H1 (cell line): ENCODE measurements at regions not wholly inside any gene's neighbourhood (a gene's known extent, or its start where the extent isn't known, plus 50 kb on each side); places are given as distances from the start of the nearest gene placed in this dataset.

Experiments used
- CTCF ChIA-PET: fragments of 300-600 bp; sonication (Branson Sonifier 250); formaldehyde crosslinking; loops from one replicate; lab custom pipeline; 2021; ENCODE audit not compliant: partially characterized antibody; lab: Charles Lee
- POLR2A ChIA-PET: fragments of 300-600 bp; sonication (Branson Sonifier 250); formaldehyde crosslinking; loops from one replicate; lab custom pipeline; 2021; ENCODE audit warnings: inconsistent platforms; ENCODE audit not compliant: partially characterized antibody; lab: Charles Lee
- DNase-seq, 2 experiments: peaks; one replicate each; pipeline versions ENCODE4 v3.0.0 to v3.0.0-alpha.2; 2010 to 2022; ENCODE audit warnings: low spot score in 2 of 2, low read depth in 1 of 2, mixed read lengths in 1 of 2
- FAIRE-seq: peaks from 2 replicates; lab custom pipeline; 2011; peaks lifted over from hg19 to GRCh38; lab: Jason Lieb, UNC
- H2AFZ ChIP-seq: 2 replicates; pipeline ENCODE4 v1.8.1; 2012; ENCODE audit warnings: low read length, inconsistent platforms
- H2AK5ac ChIP-seq: 2 replicates; pipeline ENCODE4 v1.6.1; 2013; ENCODE audit warnings: low read depth, low read length
- H2BK120ac ChIP-seq: replicated peaks from 2 replicates; pipeline ENCODE3; 2013; ENCODE audit warnings: low read depth, low read length, inconsistent platforms
- H2BK12ac ChIP-seq: 2 replicates; pipeline ENCODE4 v1.6.1; 2013; ENCODE audit warnings: low read depth, low read length
- H2BK15ac ChIP-seq: 2 replicates; pipeline ENCODE4 v1.6.1; 2013; ENCODE audit warnings: low read length
- H2BK20ac ChIP-seq: 2 replicates; pipeline ENCODE4 v1.6.1; 2013; ENCODE audit warnings: low read length
- H2BK5ac ChIP-seq: 2 replicates; pipeline ENCODE4 v1.6.1; 2013; ENCODE audit warnings: low read depth, low read length
- H3K14ac ChIP-seq: 2 replicates; pipeline ENCODE4 v1.6.1; 2013; ENCODE audit warnings: inconsistent platforms; ENCODE audit not compliant: insufficient read length
- H3K18ac ChIP-seq: 2 replicates; pipeline ENCODE4 v1.6.1; 2013; ENCODE audit warnings: low read length; ENCODE audit errors: extremely low read depth
- H3K23ac ChIP-seq: 2 replicates; pipeline ENCODE4 v1.6.1; 2013; ENCODE audit warnings: inconsistent platforms; ENCODE audit not compliant: insufficient read length
- H3K23me2 ChIP-seq: 2 replicates; pipeline ENCODE4 v1.6.1; 2013; ENCODE audit warnings: low read depth, low read length
- H3K27ac ChIP-seq: 2 replicates; pipeline ENCODE4 v1.6.1; 2011; ENCODE audit warnings: low read depth, low read length, inconsistent platforms
- H3K27me3 ChIP-seq, 4 experiments: replicated peaks in 1 of 4; 1 replicate in 1 of 4; 2 replicates in 3 of 4; pipeline versions ENCODE4 v1.6.1 to v1.8.1; 2011 to 2013; ENCODE audit warnings: low read length in 3 of 4, mild to moderate bottlenecking in 3 of 4, inconsistent platforms in 2 of 4, mixed read lengths in 2 of 4, moderate library complexity in 1 of 4; ENCODE audit not compliant: control insufficient read depth in 3 of 4, insufficient read depth in 3 of 4; ENCODE audit errors: extremely low read depth in 1 of 4
- H3K36me3 ChIP-seq, 4 experiments: 2 replicates each; pipeline versions ENCODE4 v1.6.1 to v1.8.1; 2011 to 2013; ENCODE audit warnings: mild to moderate bottlenecking in 4 of 4, low read length in 3 of 4, moderate library complexity in 2 of 4, control low read depth in 1 of 4, inconsistent platforms in 1 of 4; ENCODE audit not compliant: insufficient read depth in 4 of 4, control insufficient read depth in 2 of 4
- H3K4ac ChIP-seq: replicated peaks from 2 replicates; pipeline ENCODE3; 2013; ENCODE audit warnings: low read length, low read depth, mixed read lengths, inconsistent platforms; ENCODE audit not compliant: insufficient read length
- H3K4me1 ChIP-seq, 4 experiments: replicated peaks in 1 of 4; 1 replicate in 1 of 4; 2 replicates in 3 of 4; pipeline versions ENCODE4 v1.6.1 to v1.8.1; 2011 to 2013; ENCODE audit warnings: low read length in 3 of 4, inconsistent platforms in 2 of 4, mixed read lengths in 1 of 4; ENCODE audit not compliant: insufficient read depth in 4 of 4, control insufficient read depth in 3 of 4
- H3K4me2 ChIP-seq, 2 experiments: 2 replicates each; pipeline versions ENCODE4 v1.6.1 to v1.8.1; 2011 to 2013; ENCODE audit warnings: low read depth in 2 of 2, low read length in 2 of 2, control low read depth in 1 of 2, inconsistent platforms in 1 of 2, mild to moderate bottlenecking in 1 of 2; ENCODE audit not compliant: insufficient read depth in 1 of 2
- H3K4me3 ChIP-seq, 4 experiments: fragments of 200-600, 300-600 bp in 1 of 4; sonication (generic), shearing (Covaris generic), sonication (Bioruptor Twin) in 1 of 4; 2 replicates each; pipeline versions ENCODE4 v1.5.1 to v1.8.1; 2011 to 2016; ENCODE audit warnings: low read length in 4 of 4, low read depth in 3 of 4, control low read depth in 2 of 4, inconsistent platforms in 2 of 4, mild to moderate bottlenecking in 2 of 4, mixed read lengths in 1 of 4, moderate library complexity in 1 of 4; ENCODE audit not compliant: insufficient read depth in 2 of 4; ENCODE audit errors: extremely low read depth in 1 of 4
- H3K56ac ChIP-seq: replicated peaks from 2 replicates; pipeline ENCODE3; 2013; ENCODE audit warnings: low read depth, mild to moderate bottlenecking, mixed read lengths, low read length, inconsistent platforms; ENCODE audit not compliant: insufficient read length
- H3K79me1 ChIP-seq: 2 replicates; pipeline ENCODE4 v1.6.1; 2013; ENCODE audit warnings: low read depth, low read length, control low read depth
- H3K79me2 ChIP-seq, 2 experiments: 2 replicates each; pipeline versions ENCODE4 v1.6.1 to v1.8.1; 2012 to 2013; ENCODE audit warnings: low read length in 2 of 2, mild to moderate bottlenecking in 2 of 2, inconsistent platforms in 1 of 2; ENCODE audit not compliant: insufficient read depth in 2 of 2, control insufficient read depth in 1 of 2
- H3K9ac ChIP-seq, 4 experiments: replicated peaks in 1 of 4; 1 replicate in 1 of 4; 2 replicates in 3 of 4; pipeline versions ENCODE4 v1.6.1 to v1.8.1; 2011 to 2013; ENCODE audit warnings: low read depth in 3 of 4, low read length in 3 of 4, control low read depth in 2 of 4, mild to moderate bottlenecking in 2 of 4, moderate library complexity in 2 of 4, inconsistent platforms in 1 of 4; ENCODE audit errors: extremely low read depth in 1 of 4
- H3K9me3 ChIP-seq, 2 experiments: 2 replicates each; pipeline versions ENCODE4 v1.6.1 to v1.8.1; 2012 to 2013; ENCODE audit warnings: mild to moderate bottlenecking in 2 of 2, moderate library complexity in 2 of 2, control low read depth in 1 of 2, inconsistent platforms in 1 of 2, low read depth in 1 of 2, low read length in 1 of 2, mixed read lengths in 1 of 2; ENCODE audit not compliant: insufficient read depth in 2 of 2
- H4K20me1 ChIP-seq, 2 experiments: replicated peaks in 1 of 2; 2 replicates each; pipeline versions ENCODE3 to v1.8.1; 2011 to 2013; ENCODE audit warnings: inconsistent platforms in 2 of 2, low read length in 2 of 2, mild to moderate bottlenecking in 1 of 2; ENCODE audit not compliant: insufficient read depth in 2 of 2, control insufficient read depth in 1 of 2
- H4K5ac ChIP-seq: 2 replicates; pipeline ENCODE4 v1.6.1; 2013; ENCODE audit warnings: low read length, low read depth, mixed read lengths, inconsistent platforms; ENCODE audit not compliant: insufficient read length
- H4K8ac ChIP-seq: 2 replicates; pipeline ENCODE4 v1.8.0; 2013; ENCODE audit warnings: mild to moderate bottlenecking, moderate library complexity, low read length, inconsistent platforms; ENCODE audit not compliant: insufficient read depth; ENCODE audit errors: extremely low read depth
- H4K91ac ChIP-seq: replicated peaks from 2 replicates; pipeline ENCODE3; 2013; ENCODE audit warnings: low read length, mixed read lengths, inconsistent platforms; ENCODE audit not compliant: insufficient read length
- EZH2 ChIP-seq: fragments of 200-600 bp; sonication (generic); IDR thresholded peaks from 2 replicates; pipeline ENCODE4 v1.7.1; 2012; ENCODE audit warnings: low read depth, mild to moderate bottlenecking, moderate library complexity, low read length, inconsistent platforms; ENCODE audit not compliant: severe bottlenecking
- WGBS, 2 experiments: shearing (Covaris generic) in 1 of 2; methylation state at CpG; one replicate each; pipeline versions ENCODE4 v1.1.6 to v1.1.7; 2013 to 2015; ENCODE audit warnings: low lambda C conversion rate in 2 of 2, mixed read lengths in 2 of 2, inconsistent platforms in 1 of 2, low coverage in 1 of 2, missing lambda C conversion rate in 1 of 2; ENCODE audit not compliant: insufficient replicate concordance in 2 of 2, insufficient coverage in 1 of 2, insufficient read length in 1 of 2; ENCODE audit errors: extremely low coverage in 1 of 2, missing lambda C conversion rate in 1 of 2; 5-methylcytosine and 5-hydroxymethylcytosine counted together

DNA sequence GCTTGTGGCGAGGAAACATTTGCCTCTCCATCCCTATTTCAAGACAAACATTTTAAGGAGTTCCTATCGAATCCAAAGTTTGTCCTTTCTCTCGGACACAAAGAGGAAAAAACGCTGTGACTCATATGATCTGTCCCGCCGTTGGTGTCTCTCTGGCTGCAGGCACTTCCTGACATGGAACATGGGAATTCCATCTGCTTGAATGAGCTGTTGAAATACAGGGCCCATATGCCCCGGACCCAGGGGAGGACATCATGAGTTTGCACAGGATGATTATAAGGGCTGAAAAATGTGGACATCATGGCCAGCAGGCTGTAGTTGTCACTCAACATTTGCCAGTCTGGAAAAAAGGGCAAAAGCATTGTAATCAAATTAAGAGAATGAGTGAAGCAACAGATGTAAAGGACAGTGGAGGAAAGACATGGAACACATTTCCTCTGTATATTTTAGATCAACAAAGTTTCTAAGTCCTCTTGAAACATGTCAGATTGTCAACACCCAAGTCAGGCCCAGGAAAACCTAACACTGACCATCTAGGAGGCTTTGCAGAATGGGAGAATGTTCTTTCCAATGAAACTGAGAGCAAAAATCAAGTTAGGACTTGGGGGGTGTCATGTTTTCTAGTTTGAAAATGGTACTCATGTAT, 103.2 kb upstream of the SMIM21 start:
- no peaks in the 10 kb centered on the region for H3K27me3 ChIP-seq
- ChIA-PET CTCF (no interaction called here), POLR2A (no interaction called here)
- no peaks in the 10 kb centered on the region for H4K20me1 ChIP-seq
- no peak overlapping the region for H3K23ac ChIP-seq
- no peaks in the 10 kb centered on the region for H3K36me3 ChIP-seq
- no peak for FAIRE-seq
- H3K23me2 ChIP-seq: no peaks in the 10 kb centered on the region
- WGBS, 2 experiments: 91% methylated on average over 7 of the region's 7 CpGs; no CpG with 5 or more reads in 1 of the 2 experiments
- H3K9me3 ChIP-seq: no peaks in the 10 kb centered on the region
- H2AFZ ChIP-seq: no peak overlapping the region
- no peak overlapping the region for H4K91ac ChIP-seq
- no peak for TF ChIP-seq EZH2
- H4K8ac ChIP-seq: no peak overlapping the region
- H2BK120ac ChIP-seq: no peak overlapping the region
- no peak overlapping the region for H3K27ac ChIP-seq
- no peak overlapping the region for H2BK12ac ChIP-seq
- no peaks in the 10 kb centered on the region for H3K79me2 ChIP-seq
- no peak overlapping the region for H4K5ac ChIP-seq
- H3K4ac ChIP-seq: no peak overlapping the region
- H3K79me1 ChIP-seq: no peaks in the 10 kb centered on the region
- no peak overlapping the region for H3K4me3 ChIP-seq
- DNase-seq: no peak
- H3K4me2 ChIP-seq: no peak overlapping the region
- no peak overlapping the region for H3K56ac ChIP-seq
- no peak overlapping the region for H3K18ac ChIP-seq
- no peak overlapping the region for H2AK5ac ChIP-seq
- H2BK15ac ChIP-seq: no peak overlapping the region
- H2BK20ac ChIP-seq: no peak overlapping the region
- no peaks in the 10 kb centered on the region for H3K4me1 ChIP-seq
- no peak overlapping the region for H3K9ac ChIP-seq
- no peak overlapping the region for H3K14ac ChIP-seq
- H2BK5ac ChIP-seq: no peak overlapping the region
